HG02623 (cell line): ENCODE measurements at regions not wholly inside any gene's neighbourhood (a gene's known extent, or its start where the extent isn't known, plus 50 kb on each side); places are given as distances from the start of the nearest gene placed in this dataset.

Experiments
- ATAC-seq: cut with Tn5 transposase; IDR thresholded peaks from one replicate; pipeline ENCODE4 v1.9.1; 2021; ENCODE audit warnings: moderate library complexity; ENCODE audit not compliant: unreplicated experiment

DNA sequence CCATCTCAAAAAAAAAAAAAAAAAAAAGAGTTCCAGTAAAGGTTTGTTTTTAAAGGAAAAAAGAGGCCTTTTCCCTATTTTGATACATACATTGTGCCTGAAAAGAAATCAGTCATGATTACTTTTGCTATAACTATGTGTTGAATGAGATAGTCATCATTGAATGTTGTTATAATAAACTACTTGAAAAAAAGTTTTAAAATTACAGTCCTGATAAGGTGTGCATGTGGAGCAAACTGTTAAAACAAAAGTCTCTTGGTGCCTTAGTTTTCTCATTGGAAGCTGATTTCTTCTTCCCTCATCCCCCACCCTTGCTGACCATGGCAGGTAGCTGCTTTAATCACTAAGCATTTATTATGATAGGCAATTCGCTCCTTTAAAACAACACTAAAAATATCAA lies 172.3 kb upstream of the TBCA start:
- ATAC-seq: no peak

GRCh38 chr5:77947041-77947428 lies 170.9 kb upstream of the TBCA start:
- ATAC-seq: no peak

GRCh38 chr5:77946381-77947040 lies 170.4 kb upstream of the TBCA start:
- no peak for ATAC-seq

- ATAC-seq: no peak
Observed at GRCh38 chr5:77945874-77946273, 169.7 kb upstream of the TBCA start.

GRCh38 chr5:77944757-77945340 lies 168.7 kb upstream of the TBCA start:
- ATAC-seq: no peak

DNA sequence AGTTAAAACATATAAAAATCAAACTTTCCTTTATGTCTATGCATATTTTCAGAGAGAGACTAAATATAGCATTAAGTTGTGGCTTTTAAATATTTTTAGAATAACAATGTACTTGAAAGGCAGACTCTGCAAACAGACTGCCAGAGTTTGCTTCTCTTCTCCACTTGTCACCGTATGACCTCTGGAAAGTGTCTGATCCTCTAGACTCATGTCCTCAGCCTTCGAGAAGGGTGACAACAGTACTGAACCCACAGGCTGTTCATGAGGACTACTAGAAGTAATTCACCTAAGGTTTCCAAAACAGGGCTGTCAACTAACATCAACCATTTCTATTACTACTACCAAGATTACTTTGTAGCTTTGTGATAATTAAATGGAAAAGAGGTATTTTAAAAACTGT lies 167.7 kb upstream of the TBCA start:
- no peak for ATAC-seq

- ATAC-seq: no peak
Observed at GRCh38 chr5:77942578-77943239, 166.6 kb upstream of the TBCA start.

DNA sequence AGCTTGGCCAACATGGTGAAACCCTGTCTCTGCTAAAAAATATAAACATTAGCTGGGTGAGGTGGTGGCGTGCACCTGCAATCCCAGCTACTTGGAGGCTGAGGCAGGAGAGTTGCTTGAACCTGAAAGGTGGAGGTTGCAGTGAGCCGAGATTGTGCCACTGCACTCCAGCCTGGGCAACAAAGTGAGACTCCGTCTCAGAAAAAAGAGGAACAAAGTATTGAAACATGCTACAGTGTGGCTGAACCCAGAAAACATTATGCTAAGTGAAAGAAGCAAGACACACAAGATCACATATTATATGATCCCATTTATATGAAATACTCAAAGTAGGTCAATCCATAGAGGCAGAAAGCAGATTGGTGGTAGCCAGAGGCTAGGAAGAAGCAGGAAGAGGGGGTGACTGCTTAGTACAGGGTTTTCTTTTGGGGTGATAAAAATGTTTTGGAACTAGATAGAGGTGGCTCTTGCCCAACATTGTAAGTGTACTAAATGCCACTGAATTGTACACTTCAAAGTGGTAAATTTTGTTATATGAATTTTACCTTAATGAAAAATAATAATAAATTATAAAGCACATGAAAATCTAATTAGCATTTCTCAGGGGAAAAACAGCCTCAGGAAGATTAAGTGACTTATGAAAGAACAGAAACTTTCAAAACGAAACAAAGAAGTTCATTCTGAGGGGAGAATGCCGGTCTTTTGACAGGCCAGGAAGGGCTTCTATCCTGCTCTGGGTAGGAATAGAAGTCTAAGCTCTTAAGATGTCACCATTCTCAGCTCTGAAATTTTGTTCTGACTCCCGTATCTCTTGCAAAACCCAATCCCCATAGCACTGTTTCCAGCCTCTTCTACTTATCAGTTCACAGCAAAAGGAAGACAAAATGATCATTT lies 161.1 kb upstream of the TBCA start:
- peak; percentile 80 for ATAC-seq

- peak; percentile 15 for ATAC-seq
Observed at GRCh38 chr5:77936365-77936693, 160.2 kb upstream of the TBCA start.

DNA sequence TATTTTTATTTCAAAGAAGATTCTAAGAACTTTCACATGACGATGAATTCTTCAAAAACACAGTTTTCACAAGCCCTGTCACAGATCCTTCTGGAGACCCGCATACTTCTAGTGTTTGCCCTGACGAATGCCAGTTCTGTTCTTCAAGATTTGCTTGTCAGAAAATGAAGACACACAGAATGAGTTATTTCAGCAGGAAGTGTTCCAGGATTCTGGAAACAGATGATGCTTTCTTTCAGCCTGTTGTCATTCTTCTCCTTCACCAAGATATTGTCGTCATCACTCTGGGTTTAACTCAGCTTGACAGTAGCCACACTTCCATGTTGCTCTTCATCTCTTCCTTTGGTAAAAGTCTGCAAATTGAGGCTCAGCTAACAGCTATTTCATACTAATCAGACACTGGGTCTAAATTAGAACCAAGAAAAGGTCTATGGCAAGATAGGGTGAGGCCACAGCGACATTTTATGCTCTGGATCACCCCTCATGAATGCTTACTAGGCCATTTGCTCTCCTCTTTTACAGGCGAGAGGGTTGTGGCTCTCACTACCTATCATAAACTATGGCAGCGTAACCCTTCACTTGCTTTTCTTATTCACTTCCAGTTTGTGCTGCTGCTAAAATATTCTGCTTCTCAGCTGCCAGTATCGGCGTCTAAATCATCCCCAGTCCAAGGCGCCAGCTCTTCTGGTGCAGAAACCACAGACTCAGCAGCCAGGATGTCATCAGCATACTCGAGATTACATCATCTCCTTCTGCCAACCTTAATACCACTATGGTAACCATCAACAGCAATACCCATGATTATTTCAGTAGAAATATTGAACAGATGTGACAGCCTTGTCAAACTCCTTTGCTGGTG lies 159.6 kb upstream of the TBCA start:
- ATAC-seq: peak; percentile 47

DNA sequence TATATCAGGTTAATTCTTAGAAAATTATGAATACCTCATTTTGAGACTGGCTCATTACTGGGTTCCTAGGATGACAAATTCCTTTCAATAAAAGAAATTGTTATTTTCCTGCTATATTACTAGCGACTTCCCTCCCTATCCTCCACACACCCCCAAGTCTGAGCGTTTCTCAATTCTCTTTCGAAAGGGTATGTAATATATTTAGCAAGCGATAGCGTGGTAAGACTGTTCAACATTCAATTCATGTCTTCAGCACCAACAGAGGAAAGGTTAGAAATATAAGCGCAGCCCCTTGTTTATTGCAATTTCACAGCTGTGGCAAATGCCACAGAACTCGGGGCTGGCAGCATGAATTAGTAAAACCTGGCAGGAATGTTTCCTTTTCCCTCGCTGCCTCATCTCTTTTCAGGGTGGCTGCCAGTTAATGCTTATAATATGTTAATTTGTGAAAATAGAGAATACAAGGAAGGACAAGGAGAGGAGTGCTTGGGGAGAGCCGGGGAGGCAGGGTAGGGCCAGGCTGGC lies 152.7 kb upstream of the TBCA start:
- ATAC-seq: no peak

- ATAC-seq: no peak
Observed at GRCh38 chr5:77926337-77926736, 150.2 kb upstream of the TBCA start.

GRCh38 chr5:77925503-77925902 lies 149.4 kb upstream of the TBCA start:
- no peak for ATAC-seq

GRCh38 chr5:77924081-77924480 lies 147.9 kb upstream of the TBCA start:
- ATAC-seq: no peak

- no peak for ATAC-seq
Observed at GRCh38 chr5:77923666-77924065, 147.5 kb upstream of the TBCA start.

- ATAC-seq: no peak
Observed at GRCh38 chr5:77921094-77921768, 145.1 kb upstream of the TBCA start.

DNA sequence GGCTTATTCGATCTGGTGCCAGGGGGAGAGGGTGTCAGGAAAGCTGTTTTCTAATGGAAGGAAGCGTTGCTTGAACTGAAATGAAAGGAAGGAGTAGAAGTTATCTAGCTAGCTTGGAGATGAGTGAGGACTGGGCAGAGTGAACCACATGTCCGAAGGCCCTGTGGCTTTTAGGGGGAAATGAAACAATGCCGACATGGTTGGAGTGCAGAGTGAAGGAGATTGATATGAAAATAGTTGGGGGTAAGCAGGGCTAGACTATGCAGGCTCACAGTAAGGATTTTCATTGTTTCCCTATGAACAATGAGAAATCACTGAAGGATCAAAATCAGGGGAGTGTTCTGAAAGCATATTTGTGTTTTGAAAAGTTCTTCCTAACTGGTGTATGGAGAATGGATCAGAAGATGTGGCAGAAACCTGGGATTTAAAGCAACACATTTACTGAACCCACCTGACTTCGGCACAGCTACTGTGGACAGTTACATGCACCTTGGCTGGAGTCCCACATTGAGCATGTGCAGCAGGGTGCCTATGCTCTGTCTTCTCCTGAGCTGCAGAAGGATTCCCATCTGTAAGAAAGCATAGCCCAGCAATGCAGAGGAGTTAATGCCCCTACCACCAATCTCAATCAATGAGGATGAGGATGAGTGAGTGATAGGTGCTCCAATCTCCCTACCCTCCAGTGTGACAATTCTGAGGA lies 144.4 kb upstream of the TBCA start:
- no peak for ATAC-seq

DNA sequence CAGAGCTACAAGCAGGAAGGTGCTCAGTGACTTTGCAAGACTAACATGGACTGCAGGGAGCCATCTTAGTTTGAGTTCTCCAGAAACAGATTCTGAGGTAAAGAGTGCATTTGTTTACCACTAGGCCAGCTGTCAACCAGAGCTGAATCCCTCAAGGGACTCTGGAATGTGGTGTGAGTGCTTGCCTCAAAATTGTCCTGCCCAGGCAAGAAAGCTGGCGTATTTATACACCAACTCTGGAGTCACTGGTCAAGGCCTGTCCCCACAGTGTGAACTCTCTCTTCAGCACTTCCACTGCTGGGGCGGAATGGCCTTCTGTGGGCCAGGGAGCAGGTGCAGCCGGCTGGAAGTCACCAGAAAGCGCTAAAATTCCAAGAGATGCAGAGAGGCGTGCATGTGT lies 139.2 kb upstream of the TBCA start:
- no peak for ATAC-seq

DNA sequence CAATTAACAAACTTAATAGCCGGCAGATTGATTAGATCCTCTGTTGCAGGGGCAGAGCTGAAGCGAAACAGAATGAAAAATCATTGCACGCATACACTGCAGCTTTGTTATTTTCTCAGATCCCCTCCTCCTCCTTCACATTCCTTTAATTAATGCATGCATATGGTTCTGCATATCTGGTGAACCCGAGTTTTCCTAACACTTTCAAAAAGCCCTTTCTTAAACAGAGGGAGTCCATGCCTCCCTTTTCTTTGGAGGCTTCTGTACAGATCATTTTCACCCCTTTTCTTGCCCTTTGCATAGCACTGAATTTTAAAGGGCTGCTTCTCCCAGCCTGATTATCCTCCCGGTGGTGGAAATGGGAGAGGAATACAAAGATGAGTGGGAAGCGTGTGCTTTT lies 136.6 kb upstream of the TBCA start:
- ATAC-seq: no peak
